SK-N-SH treated with all-trans-retinoic acid at 6 μM for 48 hours (cell line): ENCODE measurements at regions not wholly inside any gene's neighbourhood (a gene's known extent, or its start where the extent isn't known, plus 50 kb on each side); places are given as distances from the start of the nearest gene placed in this dataset.

Source experiments
- OSR1 ChIP-seq: fragments of 250-450 bp; sonication (Bioruptor Pico); IDR thresholded peaks from 2 replicates; pipeline ENCODE4 v1.8.0; 2022; ENCODE audit warnings: moderate library complexity, mild to moderate bottlenecking, inconsistent platforms
- TCF4 ChIP-seq: fragments of 250-450 bp; sonication (Bioruptor Pico); IDR thresholded peaks from 2 replicates; pipeline ENCODE4 v1.8.0; 2021; ENCODE audit warnings: mild to moderate bottlenecking, moderate library complexity, borderline replicate concordance
- ZNF565 ChIP-seq: fragments of 450-650 bp; formaldehyde crosslinking; conservative IDR thresholded peaks from 2 replicates; pipeline ENCODE4 v1.5.0; 2020; ENCODE audit warnings: low read depth, mild to moderate bottlenecking, moderate library complexity

DNA sequence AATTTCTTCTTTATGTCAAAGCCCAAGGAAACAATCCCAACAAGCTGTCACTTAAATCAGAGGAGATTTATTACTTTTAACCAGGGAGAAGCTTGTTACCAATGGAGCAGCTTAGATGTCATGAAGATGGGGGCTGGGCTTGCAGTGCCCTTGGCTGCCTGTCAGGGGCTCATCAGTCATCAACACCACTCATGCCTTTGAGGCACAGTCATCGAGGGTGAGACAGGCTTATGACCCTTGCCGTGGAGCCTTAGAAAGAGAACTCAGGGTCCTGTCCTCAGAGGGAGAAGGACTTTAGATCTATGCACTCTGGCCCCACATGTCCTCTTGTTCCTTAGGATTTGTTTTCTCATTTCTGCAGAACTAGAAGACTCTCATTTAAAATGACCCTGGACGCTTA, 318.3 kb downstream of the CBLN1 start:
- TF ChIP-seq OSR1 (CRISPR knock-in tag) (no peak), TCF4 (CRISPR knock-in tag) (no peak), ZNF565 (CRISPR knock-in tag) (no peak)
